ENCODE measurements at regions not wholly inside any gene's neighbourhood (a gene's known extent, or its start where the extent isn't known, plus 50 kb on each side); places are given as distances from the start of the nearest gene placed in this dataset.
"Not testable (repeated sequence)": the region's sequence is repeated elsewhere in the genome, so short reads cannot be mapped to it uniquely, and the experiment has no call there.

- TF ChIP-seq POLR2A (IDR thresholded peaks at IDR 0.05; ENCODE audit: low read depth, low read length); TAF1 (IDR thresholded peaks at IDR 0.05; ENCODE audit: low read depth, low read length); POLR2AphosphoS5 (IDR thresholded peaks at IDR 0.05; ENCODE audit: low read depth, low read length); PAX5 (IDR thresholded peaks at IDR 0.05; ENCODE audit: insufficient read depth, low read length, severe bottlenecking): not testable (repeated sequence)
Observed at GRCh38 chr2:47698436-47698972, 84.4 kb upstream of the MSH6 start.

All from GM12891 (cell line).